ENCODE measurements at regions not wholly inside any gene's neighbourhood (a gene's known extent, or its start where the extent isn't known, plus 50 kb on each side); places are given as distances from the start of the nearest gene placed in this dataset.

- TF ChIP-seq ZNF761 (CRISPR knock-in tag; conservative IDR thresholded peaks at IDR 0.05) (no peak), PHF5A (CRISPR knock-in tag; IDR thresholded peaks at IDR 0.05; ENCODE audit: low read depth, unreplicated experiment) (no peak), TOE1 (CRISPR knock-in tag; IDR thresholded peaks at IDR 0.05) (no peak), ARID2 (CRISPR knock-in tag; IDR thresholded peaks at IDR 0.05; ENCODE audit: borderline replicate concordance) (no peak), ZNF34 (CRISPR knock-in tag; IDR thresholded peaks at IDR 0.05; ENCODE audit: borderline replicate concordance) (no peak), BRCA1 (CRISPR knock-in tag; IDR thresholded peaks at IDR 0.05) (no peak), CHD2 (IDR thresholded peaks at IDR 0.05; ENCODE audit: low read depth, low read length) (no peak), ZNF687 (CRISPR knock-in tag; IDR thresholded peaks at IDR 0.05) (no peak), ZNF451 (CRISPR knock-in tag; IDR thresholded peaks at IDR 0.05) (no peak), ZNF737 (CRISPR knock-in tag; IDR thresholded peaks at IDR 0.05; ENCODE audit: borderline replicate concordance) (no peak), ZFP41 (CRISPR knock-in tag; IDR thresholded peaks at IDR 0.05; ENCODE audit: borderline replicate concordance) (no peak), SNRNP70 (IDR thresholded peaks at IDR 0.05; ENCODE audit: low read depth, low read length) (no peak), ZMYM3 (CRISPR knock-in tag; IDR thresholded peaks at IDR 0.05) (no peak), RFX1 (IDR thresholded peaks at IDR 0.05) (no peak), KLF9 (CRISPR knock-in tag; IDR thresholded peaks at IDR 0.05; ENCODE audit: low read depth) (no peak)
- TF ChIP-seq, protein P1, sequence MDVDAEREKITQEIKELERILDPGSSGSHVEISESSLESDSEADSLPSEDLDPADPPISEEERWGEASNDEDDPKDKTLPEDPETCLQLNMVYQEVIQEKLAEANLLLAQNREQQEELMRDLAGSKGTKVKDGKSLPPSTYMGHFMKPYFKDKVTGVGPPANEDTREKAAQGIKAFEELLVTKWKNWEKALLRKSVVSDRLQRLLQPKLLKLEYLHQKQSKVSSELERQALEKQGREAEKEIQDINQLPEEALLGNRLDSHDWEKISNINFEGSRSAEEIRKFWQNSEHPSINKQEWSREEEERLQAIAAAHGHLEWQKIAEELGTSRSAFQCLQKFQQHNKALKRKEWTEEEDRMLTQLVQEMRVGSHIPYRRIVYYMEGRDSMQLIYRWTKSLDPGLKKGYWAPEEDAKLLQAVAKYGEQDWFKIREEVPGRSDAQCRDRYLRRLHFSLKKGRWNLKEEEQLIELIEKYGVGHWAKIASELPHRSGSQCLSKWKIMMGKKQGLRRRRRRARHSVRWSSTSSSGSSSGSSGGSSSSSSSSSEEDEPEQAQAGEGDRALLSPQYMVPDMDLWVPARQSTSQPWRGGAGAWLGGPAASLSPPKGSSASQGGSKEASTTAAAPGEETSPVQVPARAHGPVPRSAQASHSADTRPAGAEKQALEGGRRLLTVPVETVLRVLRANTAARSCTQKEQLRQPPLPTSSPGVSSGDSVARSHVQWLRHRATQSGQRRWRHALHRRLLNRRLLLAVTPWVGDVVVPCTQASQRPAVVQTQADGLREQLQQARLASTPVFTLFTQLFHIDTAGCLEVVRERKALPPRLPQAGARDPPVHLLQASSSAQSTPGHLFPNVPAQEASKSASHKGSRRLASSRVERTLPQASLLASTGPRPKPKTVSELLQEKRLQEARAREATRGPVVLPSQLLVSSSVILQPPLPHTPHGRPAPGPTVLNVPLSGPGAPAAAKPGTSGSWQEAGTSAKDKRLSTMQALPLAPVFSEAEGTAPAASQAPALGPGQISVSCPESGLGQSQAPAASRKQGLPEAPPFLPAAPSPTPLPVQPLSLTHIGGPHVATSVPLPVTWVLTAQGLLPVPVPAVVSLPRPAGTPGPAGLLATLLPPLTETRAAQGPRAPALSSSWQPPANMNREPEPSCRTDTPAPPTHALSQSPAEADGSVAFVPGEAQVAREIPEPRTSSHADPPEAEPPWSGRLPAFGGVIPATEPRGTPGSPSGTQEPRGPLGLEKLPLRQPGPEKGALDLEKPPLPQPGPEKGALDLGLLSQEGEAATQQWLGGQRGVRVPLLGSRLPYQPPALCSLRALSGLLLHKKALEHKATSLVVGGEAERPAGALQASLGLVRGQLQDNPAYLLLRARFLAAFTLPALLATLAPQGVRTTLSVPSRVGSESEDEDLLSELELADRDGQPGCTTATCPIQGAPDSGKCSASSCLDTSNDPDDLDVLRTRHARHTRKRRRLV (CRISPR knock-in tag; IDR thresholded peaks at IDR 0.05), result no peak
- no peaks in the 10 kb centered on the region for H3K9me3 ChIP-seq (ENCODE audit: low read length)
- H3K27me3 ChIP-seq (ENCODE audit: control insufficient read depth in 1 of 2, insufficient read depth in 2 of 2, low read length in 2 of 2), result no peaks in the 10 kb centered on the region
- H3K27ac ChIP-seq (ENCODE audit: extremely low read length, insufficient read depth, low read length), result no peak overlapping the region
- no peaks in the 10 kb centered on the region for H3K36me3 ChIP-seq (replicated peaks in 1 of 2; ENCODE audit: control insufficient read depth in 1 of 2, insufficient read depth in 2 of 2, low read length in 2 of 2)
- H3K4me3 ChIP-seq (replicated peaks in 1 of 3; ENCODE audit: insufficient read depth in 1 of 3, low read depth in 2 of 3, low read length in 3 of 3), result no peak overlapping the region
- intact Hi-C loops (cut with micrococcal nuclease; ENCODE audit: unreplicated experiment) (no loop called here), in situ Hi-C loops (cut with HindIII; ENCODE audit: extremely low pct_ligation_motif_present, low pct_unique_long_range_greater_than_20kb) (no loop called here)
- CTCF ChIA-PET (ENCODE audit: low intra/inter-chr PET ratio, low total read pairs), result no interaction called here
- H3K79me2 ChIP-seq (ENCODE audit: insufficient read depth, low read length), result no peaks in the 10 kb centered on the region
- no peak for ATAC-seq
- H4K20me1 ChIP-seq (ENCODE audit: insufficient read depth, low read length), result no peaks in the 10 kb centered on the region
- no peaks in the 10 kb centered on the region for H3K4me1 ChIP-seq (ENCODE audit: insufficient read depth, low read length)
- H2AFZ ChIP-seq (ENCODE audit: low read length), result no peak overlapping the region
- H3K4me2 ChIP-seq (ENCODE audit: low read depth, low read length), result no peak overlapping the region
- H3K9ac ChIP-seq (ENCODE audit: insufficient read depth, low read depth, low read length), result no peak overlapping the region
- BruUV-seq (replicated peaks), result no TSS peak
- POLR2A ChIA-PET, result no interaction called here
- no peak for DNase-seq (ENCODE audit: low spot score)
- WGBS (ENCODE audit: low lambda C conversion rate), result 22% methylated on average over 5 of the region's 5 CpGs
- no peak for FAIRE-seq
Measured at GRCh38 chr3:102161384-102162006, 273.3 kb upstream of the ZPLD1 start.
